ENCODE measurements at regions not wholly inside any gene's neighbourhood (a gene's known extent, or its start where the extent isn't known, plus 50 kb on each side); places are given as distances from the start of the nearest gene placed in this dataset.
"Not testable (repeated sequence)": the region's sequence is repeated elsewhere in the genome, so short reads cannot be mapped to it uniquely, and the experiment has no call there.

DNA sequence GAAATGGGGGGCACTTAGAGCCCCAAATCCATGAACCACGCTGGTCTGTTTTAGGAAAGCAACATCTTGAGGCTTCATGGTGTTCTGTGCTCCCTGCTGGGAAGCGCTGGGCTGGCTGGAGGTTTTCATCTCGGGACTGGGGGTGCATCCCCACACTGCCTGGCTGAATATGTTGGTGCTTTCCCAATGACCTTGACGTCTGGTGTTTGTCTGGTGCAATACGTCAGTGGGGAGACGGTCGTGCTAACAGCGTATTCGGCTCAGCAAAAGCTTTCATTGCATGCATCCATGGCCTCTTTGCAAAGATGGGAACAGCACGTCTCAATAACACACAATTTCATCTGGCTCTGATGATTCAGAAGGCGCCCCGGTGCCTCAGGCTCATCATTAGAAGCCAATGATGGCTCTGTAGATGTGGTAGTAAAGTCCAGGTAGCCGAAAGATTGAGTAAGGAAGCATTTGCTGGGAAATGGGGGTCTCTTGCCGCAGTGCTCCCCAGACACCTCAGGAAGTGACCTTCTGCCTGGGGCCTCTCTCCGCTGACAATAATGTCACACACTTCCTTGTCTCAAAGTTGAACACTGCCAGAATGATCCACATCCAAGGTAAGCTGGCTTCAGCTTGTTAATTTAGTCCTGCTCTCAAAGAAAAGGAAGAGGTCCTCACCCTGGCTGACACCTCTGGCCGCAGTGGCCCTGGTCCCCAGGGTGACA, 97.7 kb downstream of the ING1 start:
- DNase-seq = no peak

DNA sequence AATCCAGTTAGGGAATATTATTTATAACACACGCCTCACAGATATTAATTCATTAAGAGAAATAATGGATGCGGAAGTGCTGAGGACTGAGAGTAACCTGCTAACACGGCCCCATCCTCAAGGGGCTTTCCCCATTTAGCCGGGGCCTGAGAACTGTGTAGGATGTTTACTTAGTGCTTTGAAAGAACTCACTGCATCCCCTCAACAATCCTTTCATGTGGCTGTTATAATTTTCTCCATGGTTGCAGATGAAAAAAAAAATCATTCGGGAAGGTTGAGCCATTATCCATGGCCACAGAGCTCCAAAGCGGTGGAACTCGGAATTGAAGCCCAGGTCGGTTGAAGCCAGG, 98.2 kb downstream of the ING1 start:
- no peak for DNase-seq

DNA sequence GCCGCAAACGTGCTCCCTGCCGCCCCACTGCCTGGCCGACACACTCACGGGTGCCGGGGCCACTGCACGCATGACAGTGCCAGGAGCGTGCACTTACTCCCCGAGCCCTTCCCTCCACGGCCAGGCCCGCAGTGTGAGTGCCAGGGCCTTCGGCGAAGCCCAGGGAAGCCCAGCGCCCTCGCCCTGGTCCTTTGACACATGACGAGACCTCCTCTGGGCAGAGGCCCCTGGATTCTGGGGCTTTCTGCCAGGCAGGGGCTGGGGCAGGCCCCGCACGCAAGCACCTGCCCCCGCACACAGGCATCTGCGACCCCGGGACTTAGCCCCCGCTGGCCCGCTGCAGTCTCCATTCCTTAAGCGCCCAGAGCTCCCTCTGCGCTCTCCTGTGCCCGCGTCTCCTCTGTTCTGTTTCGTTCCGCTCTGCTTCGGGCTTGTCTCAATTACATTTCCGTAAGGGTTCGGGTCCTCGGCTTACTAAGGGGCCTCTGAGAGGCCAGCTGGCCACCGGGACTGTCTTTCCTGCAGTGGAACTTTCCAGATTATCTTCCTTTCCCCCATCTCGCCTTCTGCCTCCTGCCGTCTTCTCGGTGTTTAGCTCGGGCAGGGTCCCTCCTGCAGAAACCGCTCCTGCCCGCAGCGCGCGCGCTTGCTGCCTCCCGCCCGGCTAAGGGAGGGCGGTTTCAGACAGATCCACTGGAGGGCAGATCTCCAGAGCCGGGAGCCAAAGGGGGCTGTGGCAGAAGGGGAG, 98.8 kb downstream of the ING1 start:
- DNase-seq = no peak

GRCh38 chr13:110812869-110813645, 99.6 kb downstream of the ING1 start:
- DNase-seq = no peak

- no peak for DNase-seq
These were observed 100.4 kb downstream of the ING1 start for GRCh38 chr13:110813646-110814624.

GRCh38 chr13:110815471-110816204, 99.2 kb downstream of the ANKRD10 start:
- no peak for DNase-seq

DNA sequence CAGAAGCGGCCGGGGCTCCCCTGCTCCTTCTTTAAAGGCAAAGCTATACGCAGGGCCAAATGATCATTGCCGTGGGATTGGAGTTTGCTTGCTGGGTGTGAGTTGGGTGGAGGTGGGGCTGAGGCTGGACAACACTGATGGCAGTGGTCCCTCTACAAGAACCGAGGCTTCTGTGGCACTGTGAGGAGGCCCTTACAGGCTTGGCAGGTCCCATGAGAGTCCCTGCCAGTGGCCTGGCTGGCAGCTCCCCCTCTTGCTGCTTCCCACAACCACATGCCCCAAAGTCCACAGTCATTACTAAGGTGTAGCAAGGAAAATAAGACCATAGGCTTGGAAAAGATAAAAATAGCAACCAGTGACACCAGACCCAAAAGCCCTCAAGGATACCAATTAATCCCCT, 98.4 kb downstream of the ANKRD10 start:
- no peak for DNase-seq

DNA sequence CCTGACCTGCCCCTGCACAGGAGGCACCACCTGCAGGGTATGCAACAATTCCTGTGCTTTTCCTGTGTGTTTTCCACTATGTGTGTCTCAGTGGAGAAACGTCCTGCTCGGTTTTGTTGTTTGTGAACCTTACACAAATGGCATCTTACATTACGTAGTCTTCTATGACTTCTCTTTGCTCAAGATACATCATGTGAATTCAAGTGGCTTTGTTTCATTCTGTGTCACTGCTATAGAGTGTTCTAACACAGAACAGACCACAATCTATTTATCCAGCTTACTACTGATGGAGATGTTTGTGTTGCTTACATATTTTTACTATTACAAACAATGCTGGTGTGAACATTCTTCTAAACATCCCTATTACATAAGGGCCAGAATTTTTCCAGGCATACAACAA, 97.7 kb downstream of the ANKRD10 start:
- no peak for DNase-seq

DNA sequence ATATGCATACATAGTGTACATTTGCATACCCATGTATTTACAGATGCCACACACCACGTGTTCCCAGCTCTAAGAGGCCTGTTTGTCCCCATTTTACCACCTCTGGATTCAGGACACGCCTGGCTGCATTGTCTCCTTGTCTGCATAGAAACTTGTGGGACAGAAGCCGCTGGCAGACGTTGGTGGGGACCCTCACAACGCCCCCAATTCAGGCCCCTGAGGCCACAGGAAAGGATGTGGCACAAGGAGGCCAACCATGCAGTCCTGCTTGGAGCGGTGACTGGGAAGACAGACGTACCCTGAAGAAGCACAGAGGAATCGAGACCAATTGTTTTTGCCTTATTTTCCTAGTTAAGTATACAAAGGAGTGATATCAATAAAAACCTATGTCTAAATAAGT, 96.1 kb downstream of the ANKRD10 start:
- DNase-seq = no peak

DNA sequence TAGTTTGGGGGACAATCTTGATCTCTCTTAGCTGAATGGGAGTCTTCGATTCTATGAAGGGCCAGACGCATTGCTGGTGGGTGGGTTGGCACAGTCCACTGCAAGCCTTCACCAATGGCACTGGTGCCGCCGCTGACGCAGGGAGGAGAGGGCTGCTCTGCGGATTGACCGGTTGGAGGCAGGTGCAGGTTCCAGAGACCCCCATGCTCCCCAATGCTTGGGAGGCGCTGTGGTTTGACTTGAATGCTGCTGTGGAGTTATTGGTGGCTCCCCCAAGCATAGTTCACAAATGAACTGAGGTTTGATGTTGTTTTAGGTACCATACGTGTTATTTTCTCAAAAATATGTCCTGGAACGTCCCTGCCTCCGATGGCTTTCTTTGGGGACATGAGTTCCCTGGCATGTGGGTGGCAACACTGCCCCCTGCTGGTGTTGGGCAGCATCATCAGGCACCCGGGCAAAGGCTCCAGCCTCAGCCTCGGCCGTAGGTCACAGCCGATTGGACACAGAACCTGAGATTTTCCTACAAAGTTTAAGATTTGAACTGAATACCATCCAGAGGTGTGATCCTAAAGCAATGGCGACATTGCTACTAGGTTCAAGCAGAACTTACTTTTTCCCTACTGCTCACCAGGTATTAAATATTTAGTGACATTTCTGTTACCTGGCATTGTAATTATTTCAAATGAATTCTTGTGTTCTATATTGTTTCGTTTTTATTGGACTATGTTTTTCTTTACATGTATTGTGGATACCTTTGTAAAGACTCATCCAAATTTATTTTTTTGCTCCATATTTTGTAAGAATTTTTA, 95.5 kb downstream of the ANKRD10 start:
- DNase-seq = peak; percentile 50 to 72 (median 54)

GRCh38 chr13:110820322-110820721, 94.5 kb downstream of the ANKRD10 start:
- no peak for DNase-seq

- DNase-seq = not testable (repeated sequence)
These were observed 92.8 kb downstream of the ANKRD10 start for GRCh38 chr13:110821837-110822668.

DNA sequence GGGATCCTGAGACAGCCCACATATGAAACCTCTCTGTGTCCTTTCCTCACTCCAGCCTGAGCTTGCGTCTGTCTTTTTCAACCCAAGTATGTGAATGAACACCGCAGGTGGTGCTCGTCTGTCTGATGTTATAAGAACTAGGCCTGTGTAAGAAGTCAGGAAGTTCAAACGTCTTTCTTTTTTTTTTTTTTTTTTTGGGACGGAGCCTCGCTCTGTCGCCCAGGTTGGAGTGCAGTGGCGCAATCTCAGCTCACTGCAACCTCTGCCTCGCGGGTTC, 92.3 kb downstream of the ANKRD10 start:
- no peak for DNase-seq

GRCh38 chr13:110824702-110825300, 90.1 kb downstream of the ANKRD10 start:
- no peak for DNase-seq

GRCh38 chr13:110825516-110825915, 89.4 kb downstream of the ANKRD10 start:
- DNase-seq = no peak

DNA sequence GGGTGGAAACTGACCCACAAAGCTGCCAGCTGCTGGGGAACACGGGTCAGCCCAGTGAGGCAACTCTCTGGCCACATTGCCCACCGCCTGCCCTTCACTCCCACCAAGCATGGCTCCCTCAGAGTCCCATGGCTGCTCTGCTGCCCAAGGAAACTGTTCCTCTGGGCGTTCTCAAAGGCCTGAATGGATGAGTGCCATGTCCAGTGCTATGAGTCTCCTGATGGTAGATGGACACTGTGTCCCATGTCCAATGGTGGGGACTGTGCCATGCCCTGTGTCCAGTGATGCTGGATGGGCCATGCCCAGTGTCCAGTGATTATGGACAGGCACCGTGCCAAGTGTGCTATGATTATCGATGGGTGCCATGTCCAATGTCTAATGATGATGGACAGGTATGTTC, 88.8 kb downstream of the ANKRD10 start:
- no peak for DNase-seq

DNA sequence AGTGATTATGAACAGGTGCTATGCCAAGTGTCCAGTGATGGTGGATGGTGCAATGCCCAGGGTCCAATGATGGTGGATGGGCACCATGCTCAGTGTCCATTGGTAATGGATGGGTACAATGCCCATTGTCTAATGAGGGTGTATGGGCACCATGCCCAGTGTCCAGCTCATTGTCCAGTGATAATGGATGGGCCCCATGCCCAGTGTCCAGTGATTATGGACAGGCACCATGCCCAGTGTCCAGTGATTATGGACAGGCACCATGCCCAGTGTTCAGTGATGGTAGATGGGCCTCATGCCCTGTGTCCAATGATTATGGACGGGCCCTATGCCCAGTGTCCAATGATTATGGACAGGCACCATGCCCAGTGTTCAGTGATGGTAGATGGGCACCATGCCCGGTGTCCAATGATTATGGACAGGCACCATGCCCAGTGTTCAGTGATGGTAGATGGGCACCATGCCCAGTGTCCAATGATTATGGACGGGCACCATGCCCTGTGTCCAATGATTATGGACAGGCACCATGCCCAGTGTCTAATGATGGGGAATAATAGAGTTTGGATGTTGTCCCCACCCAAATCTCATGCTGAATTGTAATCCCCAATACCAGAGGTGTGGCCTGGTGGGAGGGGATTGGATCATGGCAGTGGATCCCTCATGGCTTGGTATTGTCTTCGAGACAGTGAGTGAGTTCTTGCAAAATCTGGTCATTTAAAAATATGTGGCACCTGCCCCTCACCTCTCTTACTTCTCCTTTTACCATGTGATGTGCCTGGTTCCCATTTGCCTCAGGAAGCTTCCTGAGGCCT, 87.8 kb downstream of the ANKRD10 start:
- no peak for DNase-seq

All from activated CD4-positive, CD25-positive, alpha-beta regulatory T cell (primary cell).